ENCODE measurements at regions not wholly inside any gene's neighbourhood (a gene's known extent, or its start where the extent isn't known, plus 50 kb on each side); places are given as distances from the start of the nearest gene placed in this dataset.

- no peak for TF ChIP-seq CTCF (IDR thresholded peaks at IDR 0.05; ENCODE audit: low read length)
- TF ChIP-seq EZH2 (IDR thresholded peaks at IDR 0.05; ENCODE audit: borderline replicate concordance, low read length) = no peak
Observed at GRCh38 chr20:43352996-43353395, 104.7 kb upstream of the SRSF6 start.

All from OCI-LY1 (cell line).